ENCODE measurements at regions not wholly inside any gene's neighbourhood (a gene's known extent, or its start where the extent isn't known, plus 50 kb on each side); places are given as distances from the start of the nearest gene placed in this dataset.

DNA sequence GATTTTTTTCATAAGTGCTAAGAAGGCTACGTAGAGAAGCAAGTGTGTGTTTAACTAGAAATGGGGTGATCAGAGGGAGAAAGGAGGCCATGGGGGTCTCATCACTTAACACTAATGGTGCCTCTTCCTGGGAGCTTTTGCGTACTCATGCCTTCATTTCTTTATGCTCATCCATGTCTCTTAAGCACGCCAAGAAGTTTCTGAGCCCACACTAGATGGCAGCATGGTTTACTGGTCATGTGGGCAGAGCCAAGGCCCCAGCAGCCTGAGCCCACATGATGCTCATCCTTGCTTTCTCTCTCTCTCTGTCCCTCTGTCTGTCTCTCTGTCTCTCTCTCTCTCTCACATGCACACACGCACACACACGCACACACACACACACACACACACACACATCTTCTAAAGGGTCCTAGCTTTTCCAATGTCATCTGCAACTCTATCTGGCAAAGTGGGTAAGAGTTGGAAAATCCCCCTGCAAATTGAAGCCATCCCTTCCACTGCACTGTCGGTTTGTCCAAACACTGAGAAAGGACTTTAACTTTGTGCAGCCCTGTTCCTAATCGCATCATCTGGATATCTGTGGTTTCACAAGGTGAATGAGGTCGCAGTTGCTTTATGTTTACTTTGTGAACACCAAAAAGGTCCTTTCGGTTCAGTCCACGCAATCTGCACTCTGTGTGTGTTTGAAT is 137.1 kb upstream of the CCDC68 start:
- peak; percentile 55 for DNase-seq
- intact Hi-C loops (cut with micrococcal nuclease; ENCODE audit: unreplicated experiment), result no loop called here
- peak; percentile 23 for TF ChIP-seq CTCF (IDR thresholded peaks at IDR 0.05; ENCODE audit: unreplicated experiment)
- Mint-ChIP-seq H3K27ac (ENCODE audit: unreplicated experiment) (no peak overlapping the region), H3K9me3 (ENCODE audit: low read depth, unreplicated experiment) (no peaks in the 10 kb centered on the region), H3K36me3 (ENCODE audit: insufficient read depth, unreplicated experiment) (peaks cover 15% of the 10 kb centered on the region), H3K27me3 (ENCODE audit: unreplicated experiment) (no peaks in the 10 kb centered on the region), H3K4me1 (ENCODE audit: low read depth, unreplicated experiment) (peaks cover 47% of the 10 kb centered on the region), H3K4me3 (ENCODE audit: low read depth, unreplicated experiment) (no peak overlapping the region)
- CTCF ChIA-PET, result interaction anchor here (0.9 kb wide), 1 partner anchor 132 kb away, joined by 3 read pairs; no protein-coding TSS in a partner anchor
- no TSS peak for BruUV-seq (replicated peaks)

DNA sequence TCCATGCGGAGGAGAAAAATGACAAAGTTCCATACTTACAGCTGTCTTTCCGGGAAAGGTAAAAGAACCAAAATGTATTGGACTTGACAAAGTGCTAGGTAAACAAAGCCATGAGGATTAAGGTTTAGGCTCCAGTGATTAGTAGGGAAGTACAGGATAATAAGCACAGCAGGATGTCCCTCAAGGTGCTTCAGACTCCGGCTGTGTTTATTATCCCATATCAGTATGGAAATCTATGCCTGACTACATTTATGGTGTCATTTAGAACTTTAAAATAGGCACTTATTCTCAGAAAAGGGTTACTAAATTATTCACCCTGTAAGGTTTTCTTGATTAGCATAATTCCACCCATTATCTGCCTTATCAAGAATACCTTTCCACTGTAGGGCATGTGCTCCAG is 136.3 kb upstream of the CCDC68 start:
- peaks cover 46% of the 10 kb centered on the region for H3K4me1 Mint-ChIP-seq (ENCODE audit: low read depth, unreplicated experiment)
- no peaks in the 10 kb centered on the region for H3K27me3 Mint-ChIP-seq (ENCODE audit: unreplicated experiment)
- H3K4me3 Mint-ChIP-seq (ENCODE audit: low read depth, unreplicated experiment), result no peak overlapping the region
- H3K36me3 Mint-ChIP-seq (ENCODE audit: insufficient read depth, unreplicated experiment), result peaks cover 10% of the 10 kb centered on the region
- no peak for DNase-seq
- no peaks in the 10 kb centered on the region for H3K9me3 Mint-ChIP-seq (ENCODE audit: low read depth, unreplicated experiment)
- BruUV-seq (replicated peaks), result no TSS peak
- no peak for TF ChIP-seq CTCF (IDR thresholded peaks at IDR 0.05; ENCODE audit: unreplicated experiment)
- no peak overlapping the region for H3K27ac Mint-ChIP-seq (ENCODE audit: unreplicated experiment)
- CTCF ChIA-PET, result no interaction called here
- intact Hi-C loops (cut with micrococcal nuclease; ENCODE audit: unreplicated experiment), result no loop called here

- Mint-ChIP-seq H3K4me3 (ENCODE audit: low read depth, unreplicated experiment) (no peak overlapping the region), H3K4me1 (ENCODE audit: low read depth, unreplicated experiment) (peaks cover 29% of the 10 kb centered on the region), H3K27ac (ENCODE audit: unreplicated experiment) (no peak overlapping the region), H3K36me3 (ENCODE audit: insufficient read depth, unreplicated experiment) (no peaks in the 10 kb centered on the region), H3K9me3 (ENCODE audit: low read depth, unreplicated experiment) (no peaks in the 10 kb centered on the region), H3K27me3 (ENCODE audit: unreplicated experiment) (no peaks in the 10 kb centered on the region)
- intact Hi-C loops (cut with micrococcal nuclease; ENCODE audit: unreplicated experiment), result no loop called here
- DNase-seq, result no peak
- CTCF ChIA-PET, result no interaction called here
- TF ChIP-seq CTCF (IDR thresholded peaks at IDR 0.05; ENCODE audit: unreplicated experiment), result no peak
- no TSS peak for BruUV-seq (replicated peaks)
These were observed 134.5 kb upstream of the CCDC68 start for GRCh38 chr18:55093808-55094207.

DNA sequence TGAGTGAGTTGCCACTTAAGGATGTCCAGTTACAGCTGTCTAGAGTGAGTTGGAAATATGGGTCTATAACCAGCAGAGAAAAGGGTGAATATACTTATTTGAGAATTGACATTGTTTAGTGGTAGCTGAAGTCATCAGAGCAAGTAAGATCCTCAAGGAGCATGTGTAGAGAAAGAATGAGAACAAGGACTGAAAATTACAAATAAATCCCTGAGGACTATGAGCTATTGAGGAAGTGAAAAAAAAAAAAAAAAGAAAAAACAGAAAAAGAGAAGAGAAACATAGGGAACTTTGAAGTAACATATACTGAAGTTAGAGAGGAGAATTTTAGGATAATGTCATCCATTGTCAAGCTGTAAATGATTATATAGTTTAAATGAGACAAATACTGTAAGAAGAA is 134.0 kb upstream of the CCDC68 start:
- Mint-ChIP-seq H3K4me3 (ENCODE audit: low read depth, unreplicated experiment) (no peak overlapping the region), H3K9me3 (ENCODE audit: low read depth, unreplicated experiment) (no peaks in the 10 kb centered on the region), H3K27ac (ENCODE audit: unreplicated experiment) (no peak overlapping the region), H3K4me1 (ENCODE audit: low read depth, unreplicated experiment) (peaks cover 29% of the 10 kb centered on the region), H3K27me3 (ENCODE audit: unreplicated experiment) (no peaks in the 10 kb centered on the region), H3K36me3 (ENCODE audit: insufficient read depth, unreplicated experiment) (no peaks in the 10 kb centered on the region)
- intact Hi-C loops (cut with micrococcal nuclease; ENCODE audit: unreplicated experiment), result no loop called here
- no TSS peak for BruUV-seq (replicated peaks)
- DNase-seq, result no peak
- no peak for TF ChIP-seq CTCF (IDR thresholded peaks at IDR 0.05; ENCODE audit: unreplicated experiment)
- CTCF ChIA-PET, result no interaction called here

Data from Calu3 (cell line).